KMS-11 (cell line): ENCODE measurements at regions not wholly inside any gene's neighbourhood (a gene's known extent, or its start where the extent isn't known, plus 50 kb on each side); places are given as distances from the start of the nearest gene placed in this dataset.

Experiments used
- H2AFZ ChIP-seq: fragments of 200-600 bp; sonication (generic); 2 replicates; pipeline ENCODE4 v1.6.1; 2016; ENCODE audit warnings: antibody characterized with exemption, mixed run types, low read depth
- H3K27ac ChIP-seq: fragments of 200-600 bp; sonication (generic); 2 replicates; pipeline ENCODE4 v1.6.1; 2016; ENCODE audit warnings: mild to moderate bottlenecking, mixed run types
- H3K27me3 ChIP-seq: fragments of 200-600 bp; sonication (generic); 2 replicates; pipeline ENCODE4 v1.6.1; 2017; ENCODE audit warnings: mild to moderate bottlenecking, low read depth, mixed run types, moderate library complexity; ENCODE audit not compliant: insufficient read depth
- H3K36me3 ChIP-seq: fragments of 200-600 bp; sonication (generic); 2 replicates; pipeline ENCODE4 v1.6.1; 2017; ENCODE audit warnings: mild to moderate bottlenecking, mixed run types; ENCODE audit not compliant: insufficient read depth
- H3K4me1 ChIP-seq: fragments of 200-600 bp; sonication (generic); 2 replicates; pipeline ENCODE4 v1.6.1; 2016; ENCODE audit warnings: mild to moderate bottlenecking, low read depth, mixed run types; ENCODE audit not compliant: poor library complexity, severe bottlenecking
- H3K4me2 ChIP-seq: fragments of 200-600 bp; sonication (generic); 2 replicates; pipeline ENCODE4 v1.7.0; 2016; ENCODE audit warnings: mild to moderate bottlenecking, mixed run types
- H3K4me3 ChIP-seq: fragments of 200-600 bp; sonication (generic); IDR thresholded peaks from 2 replicates; pipeline ENCODE4 v1.6.1; 2017; ENCODE audit warnings: low read depth, low read length, mixed read lengths; ENCODE audit not compliant: insufficient read depth
- H3K79me2 ChIP-seq: fragments of 200-600 bp; sonication (generic); 2 replicates; pipeline ENCODE4 v1.6.1; 2016; ENCODE audit warnings: low read depth, mixed run types; ENCODE audit not compliant: insufficient read depth
- H3K9ac ChIP-seq: fragments of 200-600 bp; sonication (generic); 2 replicates; pipeline ENCODE4 v1.6.1; 2016; ENCODE audit warnings: mild to moderate bottlenecking, mixed run types
- H4K20me1 ChIP-seq: fragments of 200-600 bp; sonication (generic); 2 replicates; pipeline ENCODE4 v1.6.1; 2016; ENCODE audit warnings: mild to moderate bottlenecking, mixed run types; ENCODE audit not compliant: insufficient read depth
- CTCF ChIP-seq: fragments of 200-600 bp; sonication (generic); conservative IDR thresholded peaks from 2 replicates; pipeline ENCODE4 v1.6.1; 2017; ENCODE audit warnings: low read depth, mild to moderate bottlenecking, antibody characterized with exemption, low read length, moderate library complexity, mixed read lengths

GRCh38 chr2:226622484-226622883 is 177.1 kb downstream of the IRS1 start:
- Histone ChIP-seq H3K27me3 (no peaks in the 10 kb centered on the region), H3K36me3 (no peaks in the 10 kb centered on the region), H3K4me2 (no peak overlapping the region), H3K4me3 (no peak overlapping the region), H4K20me1 (no peaks in the 10 kb centered on the region), H2AFZ (no peak overlapping the region), H3K27ac (no peak overlapping the region), H3K9ac (no peak overlapping the region), H3K79me2 (no peaks in the 10 kb centered on the region), H3K4me1 (no peaks in the 10 kb centered on the region)
- no peak for TF ChIP-seq CTCF

- Histone ChIP-seq H4K20me1 (no peaks in the 10 kb centered on the region), H3K27me3 (no peaks in the 10 kb centered on the region), H3K79me2 (no peaks in the 10 kb centered on the region), H2AFZ (no peak overlapping the region), H3K27ac (no peak overlapping the region), H3K4me1 (no peaks in the 10 kb centered on the region), H3K4me3 (no peak overlapping the region), H3K36me3 (no peaks in the 10 kb centered on the region), H3K4me2 (no peak overlapping the region), H3K9ac (no peak overlapping the region)
- no peak for TF ChIP-seq CTCF
Measured at GRCh38 chr2:226620176-226620575, 179.4 kb downstream of the IRS1 start.

- Histone ChIP-seq H3K4me3 (no peak overlapping the region), H3K79me2 (no peaks in the 10 kb centered on the region), H3K27ac (no peak overlapping the region), H2AFZ (no peak overlapping the region), H4K20me1 (no peaks in the 10 kb centered on the region), H3K36me3 (no peaks in the 10 kb centered on the region), H3K9ac (no peak overlapping the region), H3K4me1 (no peaks in the 10 kb centered on the region), H3K4me2 (no peak overlapping the region), H3K27me3 (no peaks in the 10 kb centered on the region)
- no peak for TF ChIP-seq CTCF
Measured at GRCh38 chr2:226619707-226620106, 179.9 kb downstream of the IRS1 start.

GRCh38 chr2:226618875-226619605 is 180.6 kb downstream of the IRS1 start:
- no peaks in the 10 kb centered on the region for H4K20me1 ChIP-seq
- H3K4me1 ChIP-seq, result no peaks in the 10 kb centered on the region
- TF ChIP-seq CTCF, result no peak
- H3K79me2 ChIP-seq, result no peaks in the 10 kb centered on the region
- H3K4me3 ChIP-seq, result no peak overlapping the region
- no peak overlapping the region for H3K4me2 ChIP-seq
- no peaks in the 10 kb centered on the region for H3K36me3 ChIP-seq
- no peak overlapping the region for H3K27ac ChIP-seq
- H3K9ac ChIP-seq, result no peak overlapping the region
- H2AFZ ChIP-seq, result no peak overlapping the region
- H3K27me3 ChIP-seq, result no peaks in the 10 kb centered on the region
